DOHH2 (cell line): ENCODE measurements at regions not wholly inside any gene's neighbourhood (a gene's known extent, or its start where the extent isn't known, plus 50 kb on each side); places are given as distances from the start of the nearest gene placed in this dataset.

Experiments
- H3F3A ChIP-seq: fragments of 200-600 bp; sonication (generic), shearing (Covaris generic); 2 replicates; pipeline ENCODE4 v1.6.0; 2016; ENCODE audit warnings: antibody characterized with exemption, mild to moderate bottlenecking; ENCODE audit not compliant: control insufficient read depth, insufficient read depth
- H3K27ac ChIP-seq: fragments of 200-600 bp; sonication (generic); 2 replicates; pipeline ENCODE4 v1.5.1; 2014; ENCODE audit warnings: low read depth, mild to moderate bottlenecking, low read length, moderate library complexity
- H3K27me3 ChIP-seq: fragments of 200-600 bp; sonication (generic); 2 replicates; pipeline ENCODE4 v1.6.1; 2014; ENCODE audit warnings: mild to moderate bottlenecking, low read length, mixed read lengths; ENCODE audit not compliant: control insufficient read depth
- H3K36me3 ChIP-seq: fragments of 200-600 bp; sonication (generic); 2 replicates; pipeline ENCODE4 v1.6.1; 2014; ENCODE audit warnings: mild to moderate bottlenecking, low read length, moderate library complexity, mixed read lengths; ENCODE audit not compliant: control insufficient read depth
- H3K4me1 ChIP-seq: fragments of 200-600 bp; sonication (generic); 2 replicates; pipeline ENCODE4 v1.6.1; 2014; ENCODE audit warnings: mild to moderate bottlenecking, low read length, mixed read lengths; ENCODE audit not compliant: control insufficient read depth
- H3K4me2 ChIP-seq: fragments of 200-600 bp; sonication (generic); 2 replicates; pipeline ENCODE4 v1.6.0; 2014; ENCODE audit warnings: mild to moderate bottlenecking, low read length, moderate library complexity
- H3K4me3 ChIP-seq: fragments of 200-600 bp; sonication (generic); 2 replicates; pipeline ENCODE4 v1.5.1; 2014; ENCODE audit warnings: mild to moderate bottlenecking, low read length, mixed read lengths
- H3K79me2 ChIP-seq: fragments of 200-600 bp; sonication (generic); 2 replicates; pipeline ENCODE4 v1.6.1; 2014; ENCODE audit warnings: mild to moderate bottlenecking, low read length, mixed read lengths; ENCODE audit not compliant: control insufficient read depth
- H3K9me2 ChIP-seq: fragments of 200-600 bp; sonication (generic); replicated peaks from 2 replicates; pipeline ENCODE4 v1.6.1; 2014; ENCODE audit warnings: mild to moderate bottlenecking, low read length, mixed read lengths; ENCODE audit not compliant: control insufficient read depth
- H3K9me3 ChIP-seq: fragments of 200-600 bp; sonication (generic); 2 replicates; pipeline ENCODE4 v1.6.1; 2014; ENCODE audit warnings: antibody characterized with exemption, low read length, mixed read lengths; ENCODE audit not compliant: control insufficient read depth, insufficient read depth
- H4K20me1 ChIP-seq: fragments of 200-600 bp; sonication (generic); 2 replicates; pipeline ENCODE4 v1.6.0; 2014; ENCODE audit warnings: low read depth, mild to moderate bottlenecking, antibody characterized with exemption, low read length, moderate library complexity; ENCODE audit not compliant: control insufficient read depth, insufficient read depth
- CTCF ChIP-seq: fragments of 200-600 bp; sonication (generic); IDR thresholded peaks from one replicate; pipeline ENCODE4 v1.5.1; 2014; ENCODE audit warnings: antibody characterized with exemption, mild to moderate bottlenecking, low read depth, low read length; ENCODE audit not compliant: poor library complexity, severe bottlenecking
- EZH2phosphoT487 ChIP-seq: fragments of 200-600 bp; sonication (generic); IDR thresholded peaks from 2 replicates; pipeline ENCODE4 v1.6.1; 2017; ENCODE audit warnings: borderline replicate concordance, mild to moderate bottlenecking, antibody characterized with exemption, low read length, moderate library complexity, mixed read lengths

- H3K9me2 ChIP-seq, result no peaks in the 10 kb centered on the region
- no peak overlapping the region for H3K4me2 ChIP-seq
- no peaks in the 10 kb centered on the region for H3K27me3 ChIP-seq
- TF ChIP-seq CTCF, result no peak
- no peak for TF ChIP-seq EZH2phosphoT487
- H3K4me3 ChIP-seq, result no peak overlapping the region
- H3K27ac ChIP-seq, result no peak overlapping the region
- no peaks in the 10 kb centered on the region for H3K4me1 ChIP-seq
- no peaks in the 10 kb centered on the region for H4K20me1 ChIP-seq
- H3K79me2 ChIP-seq, result no peaks in the 10 kb centered on the region
- H3K9me3 ChIP-seq, result no peaks in the 10 kb centered on the region
- no peaks in the 10 kb centered on the region for H3K36me3 ChIP-seq
- no peaks in the 10 kb centered on the region for H3F3A ChIP-seq
Observed at GRCh38 chr6:139612135-139612465, 237.7 kb upstream of the CITED2 start.

GRCh38 chr6:139611327-139612134 is 237.1 kb upstream of the CITED2 start:
- no peaks in the 10 kb centered on the region for H4K20me1 ChIP-seq
- H3K9me3 ChIP-seq, result no peaks in the 10 kb centered on the region
- no peaks in the 10 kb centered on the region for H3K27me3 ChIP-seq
- no peaks in the 10 kb centered on the region for H3F3A ChIP-seq
- H3K4me1 ChIP-seq, result no peaks in the 10 kb centered on the region
- no peak overlapping the region for H3K4me3 ChIP-seq
- H3K36me3 ChIP-seq, result no peaks in the 10 kb centered on the region
- no peak overlapping the region for H3K4me2 ChIP-seq
- no peak for TF ChIP-seq CTCF
- no peak for TF ChIP-seq EZH2phosphoT487
- H3K79me2 ChIP-seq, result no peaks in the 10 kb centered on the region
- H3K27ac ChIP-seq, result no peak overlapping the region
- no peaks in the 10 kb centered on the region for H3K9me2 ChIP-seq

GRCh38 chr6:139608466-139609261 is 234.2 kb upstream of the CITED2 start:
- Histone ChIP-seq H3K9me3 (no peaks in the 10 kb centered on the region), H3K79me2 (no peaks in the 10 kb centered on the region), H3K4me1 (no peaks in the 10 kb centered on the region), H3F3A (no peaks in the 10 kb centered on the region), H4K20me1 (no peaks in the 10 kb centered on the region), H3K4me2 (no peak overlapping the region), H3K36me3 (no peaks in the 10 kb centered on the region), H3K4me3 (no peak overlapping the region), H3K9me2 (no peaks in the 10 kb centered on the region), H3K27me3 (no peaks in the 10 kb centered on the region), H3K27ac (no peak overlapping the region)
- TF ChIP-seq CTCF (no peak), EZH2phosphoT487 (no peak)
